IPS DF 4.7 (cell line): ENCODE measurements at regions not wholly inside any gene's neighbourhood (a gene's known extent, or its start where the extent isn't known, plus 50 kb on each side); places are given as distances from the start of the nearest gene placed in this dataset.
"Not testable (repeated sequence)": the region's sequence is repeated elsewhere in the genome, so short reads cannot be mapped to it uniquely, and the experiment has no call there.

Source experiments
- DNase-seq: peaks from one replicate; pipeline ENCODE4 v3.0.0-alpha.2; 2013; ENCODE audit warnings: low spot score; ENCODE audit errors: extremely low read depth

GRCh38 chr20:40081653-40082052, 607.4 kb downstream of the MAFB start:
- no peak for DNase-seq

DNA sequence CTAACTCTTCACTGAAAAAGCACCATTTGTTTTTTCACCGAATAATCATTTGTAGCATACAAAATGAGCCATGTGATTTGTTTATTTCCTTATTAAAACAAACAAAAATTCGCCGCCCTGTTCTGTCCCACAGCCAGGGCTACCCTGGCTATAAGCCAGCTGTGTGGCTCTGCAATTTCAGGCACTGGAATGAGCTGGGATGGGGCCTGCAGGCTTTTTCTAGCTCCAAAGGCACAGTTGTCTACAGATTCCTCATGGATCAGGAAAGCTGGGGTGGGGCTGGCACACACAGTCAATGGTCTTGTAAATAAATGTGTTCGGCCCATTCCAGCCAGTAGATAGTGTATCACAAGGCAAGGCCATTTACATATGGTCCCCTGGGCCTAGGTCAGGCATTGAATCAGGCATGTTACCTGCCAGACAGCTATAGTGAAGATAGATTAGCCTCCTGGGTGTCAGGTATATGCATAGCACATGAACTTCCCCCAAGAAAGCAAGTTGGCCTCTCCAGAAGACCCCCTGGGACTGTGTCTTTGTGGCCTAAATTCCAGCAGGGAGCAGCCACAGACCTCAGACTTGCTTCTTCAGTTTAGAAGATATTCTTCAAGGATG, 608.9 kb downstream of the MAFB start:
- DNase-seq, result no peak

DNA sequence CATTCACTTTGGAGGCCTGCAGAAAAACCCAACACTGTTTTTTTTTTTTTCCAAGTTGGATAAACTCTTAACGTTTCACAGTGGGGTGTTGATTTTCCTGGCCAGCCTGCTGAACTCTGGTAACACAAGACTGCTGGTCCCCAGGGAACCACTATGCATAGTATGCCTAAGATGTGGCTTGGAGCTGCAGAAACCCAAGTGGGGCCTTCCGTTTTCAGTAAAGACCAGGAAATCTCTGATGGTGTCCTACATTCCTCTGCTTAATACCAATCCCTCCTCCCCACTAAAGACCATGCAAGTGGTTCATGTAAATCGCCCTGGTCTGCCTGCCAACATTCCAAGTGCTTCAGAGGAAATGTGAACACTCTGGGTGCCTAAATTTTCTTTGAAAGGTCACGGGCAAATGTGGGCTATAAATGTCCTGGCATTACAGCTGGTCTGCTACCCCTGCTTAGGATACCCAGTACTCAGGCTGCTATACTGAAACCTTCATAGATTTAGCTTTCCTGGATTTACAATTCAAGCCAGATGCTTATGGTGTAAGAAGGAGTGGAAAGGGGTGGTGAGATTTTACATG, 615.4 kb downstream of the MAFB start:
- peak; percentile 97 for DNase-seq

DNA sequence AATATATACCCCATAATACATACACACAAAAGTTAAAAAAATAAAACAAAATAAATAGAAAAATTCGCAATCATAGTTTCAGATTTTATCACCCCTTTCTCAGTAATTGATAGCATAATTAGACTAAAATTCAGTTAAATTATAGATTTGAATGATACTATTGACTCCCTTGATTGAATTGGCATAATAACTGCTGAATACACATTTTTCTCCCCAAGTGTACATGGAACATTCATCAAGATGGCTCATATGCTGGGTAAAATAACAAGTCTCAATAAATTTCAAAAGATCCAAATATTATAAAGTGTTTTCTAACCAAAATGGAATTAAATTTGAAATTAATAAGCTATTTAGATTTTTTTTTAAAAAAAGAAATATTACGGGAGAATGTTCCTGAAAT, 616.1 kb downstream of the MAFB start:
- DNase-seq, result no peak

DNA sequence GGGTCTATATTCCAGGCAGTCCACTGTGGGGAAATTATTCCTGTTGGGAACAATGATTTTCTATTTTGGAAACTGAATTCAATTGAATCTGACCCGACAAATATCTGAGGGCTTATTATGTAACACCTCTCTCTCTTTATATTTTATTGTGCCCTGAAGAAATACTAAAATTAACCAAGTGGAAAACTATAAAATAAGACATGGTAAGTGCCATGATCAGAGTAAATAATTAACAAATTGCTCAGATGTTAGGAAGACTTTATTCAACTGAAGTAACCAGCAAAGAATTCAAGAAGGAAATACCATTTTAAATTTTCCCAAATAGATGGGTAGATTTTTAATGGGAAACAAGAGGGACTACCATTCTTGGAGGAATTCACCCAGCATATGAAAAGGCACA, 632.9 kb downstream of the MAFB start:
- no peak for DNase-seq

DNA sequence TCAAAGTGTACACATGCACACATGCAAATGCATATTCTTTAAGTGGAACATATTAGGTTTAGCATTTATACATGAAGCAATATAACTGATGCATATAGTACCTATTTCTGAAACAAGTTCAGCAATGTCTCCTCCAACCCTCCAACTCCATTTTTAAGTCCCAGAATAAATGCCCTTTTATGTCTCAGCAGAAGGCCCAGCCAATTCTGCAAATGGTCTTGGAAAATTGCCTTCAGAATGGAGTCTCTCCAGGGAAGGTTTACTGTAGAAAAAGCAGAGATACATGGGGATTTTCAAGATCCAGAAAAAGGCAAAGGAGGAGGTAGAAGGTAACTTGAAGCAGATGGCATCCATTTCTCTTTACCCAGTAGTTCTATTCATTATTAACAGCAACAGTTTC, 633.3 kb downstream of the MAFB start:
- no peak for DNase-seq

DNA sequence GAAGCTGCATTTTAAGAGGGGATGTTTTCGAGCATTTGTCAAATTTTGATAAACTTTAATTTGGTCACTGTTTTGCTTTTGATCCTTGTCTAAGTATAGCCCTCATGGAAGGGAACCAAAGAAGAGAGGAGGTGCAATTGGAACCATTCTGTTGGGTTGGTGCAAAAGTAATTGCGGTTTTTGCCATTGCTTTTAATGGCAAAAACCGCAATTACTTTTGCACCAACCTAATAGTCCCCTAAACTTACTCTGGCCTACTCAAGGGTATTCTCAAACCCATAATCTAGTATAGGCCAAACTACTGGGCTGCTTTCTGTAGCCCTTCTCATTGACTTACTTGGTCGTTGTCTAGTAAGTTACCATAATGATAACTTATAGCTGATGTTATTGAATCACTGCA, 634.7 kb downstream of the MAFB start:
- DNase-seq, result no peak

GRCh38 chr20:40050596-40050995, 638.4 kb downstream of the MAFB start:
- DNase-seq, result no peak

DNA sequence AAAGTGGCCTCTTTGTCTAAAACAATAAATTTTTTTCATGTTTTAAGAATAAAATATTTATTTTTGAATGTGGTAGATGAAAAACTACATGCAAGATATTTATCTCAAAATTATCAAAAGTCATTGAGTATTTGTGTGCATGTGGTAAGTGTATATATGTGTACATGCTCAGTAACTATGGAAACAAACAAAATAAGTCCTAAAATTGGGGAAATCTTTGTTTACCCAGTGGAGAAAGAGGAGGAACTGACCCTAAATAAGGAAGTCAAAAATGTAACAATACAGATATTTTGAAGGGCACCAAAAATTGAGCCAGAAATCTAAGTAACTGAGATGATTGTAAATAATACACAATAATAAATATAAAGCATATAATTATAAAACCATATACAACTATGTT, 639.2 kb downstream of the MAFB start:
- DNase-seq, result no peak

DNA sequence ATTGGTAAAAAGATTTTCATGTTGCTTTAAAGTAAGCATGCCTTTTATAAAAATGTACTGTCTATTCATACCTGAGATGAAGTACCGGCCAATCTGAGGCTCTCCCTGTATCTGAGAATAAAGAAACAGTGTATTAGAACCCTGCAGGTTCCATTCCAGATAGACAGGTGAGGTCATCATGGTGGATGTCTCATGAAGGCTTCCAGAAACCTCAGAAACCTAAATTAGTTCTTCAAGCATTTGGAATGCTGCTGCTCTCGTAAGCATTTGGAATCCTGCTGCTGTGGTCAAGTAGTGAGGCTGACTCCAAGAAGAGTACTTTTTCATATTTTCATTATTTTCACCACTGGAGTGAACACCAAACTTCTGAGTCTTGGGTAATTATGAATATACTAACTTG, 642.3 kb downstream of the MAFB start:
- no peak for DNase-seq

DNA sequence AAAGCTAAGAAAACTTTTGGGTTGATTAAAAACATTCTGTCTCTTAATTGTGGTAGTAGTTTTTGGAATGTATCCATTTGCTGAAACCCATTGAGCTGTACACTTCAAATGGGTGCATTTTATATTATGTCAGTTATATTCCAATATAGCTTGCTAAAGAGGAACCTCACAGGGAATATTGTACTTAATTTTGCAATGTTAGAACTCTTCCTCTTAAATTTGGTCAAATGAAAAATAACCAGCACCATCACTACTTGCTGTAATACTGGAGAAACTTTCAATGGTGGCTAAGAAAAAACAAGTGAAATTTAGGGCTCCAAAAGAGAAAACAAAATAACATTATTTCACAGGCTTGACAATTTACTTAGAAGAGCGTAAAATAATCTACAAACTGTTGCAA, 651.5 kb downstream of the MAFB start:
- DNase-seq, result no peak

- no peak for DNase-seq
These were observed 659.4 kb downstream of the MAFB start for GRCh38 chr20:40029589-40029988.

- DNase-seq, result no peak
These were observed 669.5 kb downstream of the MAFB start for GRCh38 chr20:40019510-40019909.

DNA sequence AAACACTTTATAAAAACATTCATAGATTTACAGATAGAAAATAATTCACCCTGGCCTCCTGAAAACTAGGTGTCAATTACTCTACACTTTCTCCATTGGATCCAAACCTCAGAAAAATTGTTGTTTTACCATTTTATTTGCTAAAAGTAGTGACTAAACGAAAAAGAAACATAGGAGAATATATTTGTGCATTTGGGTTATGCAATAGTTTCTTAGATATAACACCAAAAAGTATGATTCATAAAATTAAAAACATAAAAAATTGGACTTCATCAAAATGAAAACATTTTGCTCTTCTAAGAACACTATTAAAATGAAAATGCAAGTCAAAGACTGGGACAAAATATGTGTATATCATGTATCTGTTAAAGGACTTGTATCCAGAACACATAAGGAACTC, 671.3 kb downstream of the MAFB start:
- no peak for DNase-seq

DNA sequence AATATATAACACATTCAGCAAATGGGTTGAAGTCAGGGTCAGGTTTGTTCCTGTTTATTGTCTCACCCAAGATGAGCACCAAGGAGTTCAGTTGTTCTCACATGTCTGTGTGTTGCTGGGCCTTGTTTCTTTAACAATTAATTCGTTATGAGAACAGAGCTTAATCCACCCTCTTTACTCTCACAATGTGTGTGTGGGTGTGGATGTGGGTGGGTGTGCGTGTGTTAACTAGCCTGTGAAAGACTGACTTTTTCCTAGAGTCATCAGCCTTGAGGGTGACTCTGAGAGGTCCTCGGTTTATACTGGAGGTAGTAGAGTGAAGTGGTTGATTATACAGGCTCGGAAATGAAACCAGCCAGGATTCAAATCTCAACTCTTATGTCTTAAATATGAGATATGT, 672.1 kb downstream of the MAFB start:
- DNase-seq, result no peak

DNA sequence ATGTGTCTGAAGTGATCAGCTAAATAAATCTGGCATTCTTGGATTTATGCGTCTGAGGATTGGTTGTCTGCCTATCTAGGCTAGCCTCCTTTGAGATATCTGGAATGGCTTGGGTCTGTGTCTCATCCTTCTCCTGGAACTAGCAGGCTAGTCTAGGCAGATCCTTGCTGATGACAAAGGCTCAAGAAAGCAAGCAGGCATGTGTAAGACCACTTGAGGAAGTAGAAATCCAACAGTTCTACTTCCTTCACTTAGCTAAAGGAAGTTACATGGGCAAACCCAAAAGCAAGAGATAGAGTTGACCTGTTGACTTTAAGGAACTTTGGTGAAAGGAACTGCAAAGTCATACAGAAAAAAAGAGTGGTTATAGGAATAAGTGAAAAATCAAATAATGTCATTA, 672.6 kb downstream of the MAFB start:
- DNase-seq, result no peak

- not testable (repeated sequence) for DNase-seq
These were observed 677.0 kb downstream of the MAFB start for GRCh38 chr20:40012026-40012425.

GRCh38 chr20:40010483-40010882, 678.6 kb downstream of the MAFB start:
- no peak for DNase-seq

DNA sequence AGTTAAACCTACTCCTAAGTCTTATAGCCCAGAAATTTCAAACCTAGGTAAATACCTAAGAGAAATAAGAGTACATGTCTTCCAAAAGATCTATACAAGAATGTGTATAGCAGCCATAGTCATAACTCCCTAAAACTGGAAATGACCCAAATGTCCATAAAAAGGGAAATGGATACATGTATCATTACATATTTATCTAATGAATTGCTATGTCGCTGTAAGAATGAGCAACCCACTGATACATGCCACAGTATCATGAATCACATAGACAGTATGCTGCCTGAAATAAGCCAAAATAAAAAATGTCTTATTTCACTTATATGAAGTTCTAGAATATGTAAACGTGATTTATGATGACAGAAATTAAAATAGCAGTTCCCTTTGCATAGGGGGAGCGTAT, 679.5 kb downstream of the MAFB start:
- no peak for DNase-seq

DNA sequence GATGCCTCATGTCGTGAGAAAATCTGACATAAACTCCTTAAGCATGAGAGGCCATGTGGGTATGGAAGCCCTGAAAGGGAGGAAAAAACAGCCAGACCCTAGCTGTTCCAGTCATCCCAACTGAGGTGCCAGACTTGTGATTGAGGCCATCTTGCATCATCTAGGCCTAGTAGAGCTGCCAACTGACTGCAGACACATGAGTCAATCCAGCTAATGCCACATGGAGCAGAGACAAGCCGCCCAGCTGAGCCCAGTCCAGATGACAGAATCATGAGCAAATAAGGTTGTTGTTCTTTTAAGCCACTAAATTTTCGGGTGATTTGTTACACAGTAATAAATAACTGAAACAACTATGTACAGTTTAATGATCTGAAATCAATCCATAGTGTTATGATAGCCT, 680.9 kb downstream of the MAFB start:
- DNase-seq, result no peak

- no peak for DNase-seq
These were observed 682.7 kb downstream of the MAFB start for GRCh38 chr20:40006168-40006860.

- not testable (repeated sequence) for DNase-seq
These were observed 684.9 kb downstream of the MAFB start for GRCh38 chr20:40004092-40004491.

GRCh38 chr20:39993742-39994141, 695.3 kb downstream of the MAFB start:
- no peak for DNase-seq
